HUES64 (cell line): ENCODE measurements at regions not wholly inside any gene's neighbourhood (a gene's known extent, or its start where the extent isn't known, plus 50 kb on each side); places are given as distances from the start of the nearest gene placed in this dataset.

ENCODE experiments used
- H3K27ac ChIP-seq: 2 replicates; pipeline ENCODE4 v1.7.0; 2013; ENCODE audit warnings: low read depth, low read length, inconsistent platforms
- H3K27me3 ChIP-seq: 2 replicates; pipeline ENCODE4 v1.6.1; 2013; ENCODE audit warnings: mild to moderate bottlenecking, low read length; ENCODE audit not compliant: insufficient read depth
- H3K36me3 ChIP-seq: 2 replicates; pipeline ENCODE4 v1.6.1; 2013; ENCODE audit warnings: mild to moderate bottlenecking, low read length; ENCODE audit not compliant: insufficient read depth
- H3K4me1 ChIP-seq: 2 replicates; pipeline ENCODE4 v1.6.1; 2013; ENCODE audit warnings: mild to moderate bottlenecking, low read length, moderate library complexity; ENCODE audit not compliant: insufficient read depth
- H3K4me3 ChIP-seq: 2 replicates; pipeline ENCODE4 v1.5.1; 2013; ENCODE audit warnings: mild to moderate bottlenecking, low read length, moderate library complexity
- H3K9ac ChIP-seq: 2 replicates; pipeline ENCODE4 v1.6.1; 2013; ENCODE audit warnings: mild to moderate bottlenecking, low read depth, low read length
- H3K9me3 ChIP-seq: 2 replicates; pipeline ENCODE4 v1.6.1; 2013; ENCODE audit warnings: low read depth, low read length; ENCODE audit not compliant: insufficient read depth
- WGBS: fragments of 150-250, 120-280 bp; methylation state at CpG from one replicate; pipeline ENCODE4 v1.1.7; 2013; ENCODE audit warnings: missing lambda C conversion rate; 5-methylcytosine and 5-hydroxymethylcytosine counted together

GRCh38 chr3:661356-661755, 431.5 kb upstream of the CNTN6 start:
- no peaks in the 10 kb centered on the region for H3K27me3 ChIP-seq
- no peak overlapping the region for H3K27ac ChIP-seq
- no peaks in the 10 kb centered on the region for H3K4me1 ChIP-seq
- no peak overlapping the region for H3K4me3 ChIP-seq
- H3K9ac ChIP-seq = no peak overlapping the region
- WGBS = 100% methylated on average over 2 of the region's 3 CpGs
- no peaks in the 10 kb centered on the region for H3K36me3 ChIP-seq
- H3K9me3 ChIP-seq = peaks cover 58% of the 10 kb centered on the region

- Histone ChIP-seq H3K27ac (no peak overlapping the region), H3K4me3 (no peak overlapping the region), H3K9ac (no peak overlapping the region), H3K36me3 (no peaks in the 10 kb centered on the region), H3K4me1 (no peaks in the 10 kb centered on the region), H3K9me3 (peaks cover 74% of the 10 kb centered on the region), H3K27me3 (no peaks in the 10 kb centered on the region)
- WGBS = 40% methylated on average over 1 of the region's 2 CpGs
These were observed 418.7 kb upstream of the CNTN6 start for GRCh38 chr3:674116-674515.

GRCh38 chr3:675846-676245, 417.0 kb upstream of the CNTN6 start:
- Histone ChIP-seq H3K4me3 (no peak overlapping the region), H3K9ac (no peak overlapping the region), H3K36me3 (no peaks in the 10 kb centered on the region), H3K27me3 (no peaks in the 10 kb centered on the region), H3K9me3 (peaks cover 77% of the 10 kb centered on the region), H3K27ac (no peak overlapping the region), H3K4me1 (no peaks in the 10 kb centered on the region)
- 85% methylated on average over 4 of the region's 4 CpGs for WGBS

- no peak overlapping the region for H3K4me3 ChIP-seq
- H3K36me3 ChIP-seq = no peaks in the 10 kb centered on the region
- WGBS = 64% methylated on average over 2 of the region's 2 CpGs
- H3K27me3 ChIP-seq = no peaks in the 10 kb centered on the region
- H3K9ac ChIP-seq = no peak overlapping the region
- H3K27ac ChIP-seq = no peak overlapping the region
- no peaks in the 10 kb centered on the region for H3K4me1 ChIP-seq
- peaks cover 62% of the 10 kb centered on the region for H3K9me3 ChIP-seq
These were observed 409.1 kb upstream of the CNTN6 start for GRCh38 chr3:683770-684169.

GRCh38 chr3:690770-691169, 402.1 kb upstream of the CNTN6 start:
- Histone ChIP-seq H3K9ac (no peak overlapping the region), H3K27ac (no peak overlapping the region), H3K4me3 (no peak overlapping the region), H3K27me3 (no peaks in the 10 kb centered on the region), H3K9me3 (peaks cover 48% of the 10 kb centered on the region), H3K4me1 (no peaks in the 10 kb centered on the region), H3K36me3 (no peaks in the 10 kb centered on the region)
- 72% methylated on average over 4 of the region's 4 CpGs for WGBS

- Histone ChIP-seq H3K9ac (no peak overlapping the region), H3K27ac (no peak overlapping the region), H3K27me3 (no peaks in the 10 kb centered on the region), H3K4me1 (no peaks in the 10 kb centered on the region), H3K9me3 (peaks cover 58% of the 10 kb centered on the region), H3K4me3 (no peak overlapping the region), H3K36me3 (no peaks in the 10 kb centered on the region)
- 98% methylated on average over 2 of the region's 2 CpGs for WGBS
These were observed 392.3 kb upstream of the CNTN6 start for GRCh38 chr3:700514-700913.

- Histone ChIP-seq H3K4me1 (no peaks in the 10 kb centered on the region), H3K27ac (no peak overlapping the region), H3K4me3 (no peak overlapping the region), H3K9me3 (peaks cover 66% of the 10 kb centered on the region), H3K9ac (no peak overlapping the region), H3K27me3 (no peaks in the 10 kb centered on the region), H3K36me3 (no peaks in the 10 kb centered on the region)
- 40% methylated on average over 2 of the region's 2 CpGs for WGBS
These were observed 385.8 kb upstream of the CNTN6 start for GRCh38 chr3:707041-707440.

GRCh38 chr3:713006-713621, 379.7 kb upstream of the CNTN6 start:
- no peak overlapping the region for H3K4me3 ChIP-seq
- WGBS = 75% methylated on average over 5 of the region's 5 CpGs
- no peak overlapping the region for H3K27ac ChIP-seq
- no peaks in the 10 kb centered on the region for H3K27me3 ChIP-seq
- H3K36me3 ChIP-seq = no peaks in the 10 kb centered on the region
- H3K9ac ChIP-seq = no peak overlapping the region
- H3K4me1 ChIP-seq = no peaks in the 10 kb centered on the region
- peaks cover 58% of the 10 kb centered on the region for H3K9me3 ChIP-seq

- H3K4me1 ChIP-seq = no peaks in the 10 kb centered on the region
- H3K4me3 ChIP-seq = no peak overlapping the region
- WGBS = 89% methylated on average over 4 of the region's 5 CpGs
- H3K36me3 ChIP-seq = no peaks in the 10 kb centered on the region
- no peak overlapping the region for H3K9ac ChIP-seq
- H3K27me3 ChIP-seq = no peaks in the 10 kb centered on the region
- peaks cover 57% of the 10 kb centered on the region for H3K9me3 ChIP-seq
- no peak overlapping the region for H3K27ac ChIP-seq
These were observed 378.7 kb upstream of the CNTN6 start for GRCh38 chr3:713947-714620.

GRCh38 chr3:721086-721485, 371.7 kb upstream of the CNTN6 start:
- Histone ChIP-seq H3K9ac (no peak overlapping the region), H3K4me1 (no peaks in the 10 kb centered on the region), H3K4me3 (no peak overlapping the region), H3K36me3 (no peaks in the 10 kb centered on the region), H3K9me3 (peaks cover 56% of the 10 kb centered on the region), H3K27me3 (no peaks in the 10 kb centered on the region), H3K27ac (no peak overlapping the region)
- WGBS = 67% methylated on average over 1 of the region's 1 CpG

- WGBS = 87% methylated on average over 2 of the region's 3 CpGs
- Histone ChIP-seq H3K36me3 (no peaks in the 10 kb centered on the region), H3K27ac (no peak overlapping the region)
These were observed 360.4 kb upstream of the CNTN6 start for GRCh38 chr3:732326-732928.

More at GRCh38 chr3:732326-732928, 360.4 kb upstream of the CNTN6 start:
- Histone ChIP-seq H3K9ac (no peak overlapping the region), H3K4me3 (no peak overlapping the region), H3K9me3 (peaks cover 54% of the 10 kb centered on the region), H3K27me3 (no peaks in the 10 kb centered on the region), H3K4me1 (no peaks in the 10 kb centered on the region)
